ENCODE measurements at regions not wholly inside any gene's neighbourhood (a gene's known extent, or its start where the extent isn't known, plus 50 kb on each side); places are given as distances from the start of the nearest gene placed in this dataset.

DNA sequence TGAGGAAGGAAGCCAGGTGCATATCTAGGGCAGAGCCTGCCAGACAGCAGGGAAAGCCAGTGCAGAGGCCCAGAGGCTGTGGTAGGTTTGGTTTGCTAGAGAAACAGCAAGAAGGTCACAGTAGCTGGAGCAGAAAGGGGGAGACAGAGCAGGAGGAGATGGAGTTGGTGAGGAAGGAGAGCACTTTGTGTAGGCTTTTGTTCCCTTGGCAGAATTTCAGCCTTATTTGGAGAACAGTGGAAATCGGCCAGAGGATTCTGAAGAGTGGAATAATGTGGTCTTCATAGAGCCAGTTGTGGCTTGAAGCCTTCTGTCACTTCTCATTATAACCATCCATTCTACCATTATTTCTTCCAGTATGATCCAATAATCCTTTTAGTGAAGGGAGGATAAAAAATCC is 212.9 kb upstream of the FAR2 start:
- H3K27me3 Mint-ChIP-seq = peaks cover 7% of the 10 kb centered on the region
- no peaks in the 10 kb centered on the region for H3K36me3 Mint-ChIP-seq
- H3K9me3 Mint-ChIP-seq = no peaks in the 10 kb centered on the region
- DNase-seq = no peak
- H3K4me3 Mint-ChIP-seq = no peak overlapping the region
- H3K4me1 Mint-ChIP-seq = no peaks in the 10 kb centered on the region
- H3K27ac Mint-ChIP-seq = no peak overlapping the region

DNA sequence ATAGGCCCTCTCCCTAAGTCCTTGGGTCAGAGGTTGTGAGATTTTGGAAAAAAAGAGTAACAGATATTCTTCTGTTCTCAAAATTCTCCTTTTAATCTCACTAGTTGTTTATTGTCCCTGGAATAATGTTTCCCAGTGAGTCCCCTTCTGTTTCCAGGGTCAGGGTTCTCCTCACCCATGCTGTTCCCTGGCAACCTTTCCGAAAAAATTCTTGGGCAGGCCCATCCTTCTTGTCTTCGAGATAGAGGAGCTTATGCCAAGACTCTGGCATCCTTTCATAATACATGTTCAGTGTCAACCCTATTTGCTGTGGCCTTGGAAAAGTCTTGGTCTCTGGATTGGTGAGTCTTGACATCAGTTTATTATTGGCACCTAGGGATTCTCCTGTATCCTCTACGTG is 212.4 kb upstream of the FAR2 start:
- Mint-ChIP-seq H3K36me3 (no peaks in the 10 kb centered on the region), H3K9me3 (no peaks in the 10 kb centered on the region), H3K27ac (no peak overlapping the region), H3K27me3 (peaks cover 7% of the 10 kb centered on the region), H3K4me3 (no peak overlapping the region), H3K4me1 (no peaks in the 10 kb centered on the region)
- DNase-seq = no peak

DNA sequence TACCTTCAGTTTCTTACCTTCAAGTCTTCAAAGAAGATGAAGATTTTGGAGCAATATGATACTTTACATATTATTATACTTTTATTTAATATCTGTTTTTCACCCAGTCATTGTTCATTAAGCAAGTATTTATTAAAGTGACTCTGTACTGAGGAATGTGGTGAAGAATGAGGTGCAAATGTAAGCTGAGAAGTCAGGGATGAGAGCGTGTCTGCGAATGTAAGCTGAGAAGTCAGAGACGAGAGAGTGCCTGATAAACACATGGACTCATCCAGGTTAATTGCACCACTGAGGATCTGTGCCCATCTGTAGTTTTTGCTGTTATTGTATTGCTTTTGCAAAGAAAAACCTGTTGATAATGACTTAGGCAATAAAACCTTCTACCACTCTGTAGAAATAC is 211.9 kb upstream of the FAR2 start:
- no peaks in the 10 kb centered on the region for H3K36me3 Mint-ChIP-seq
- no peak overlapping the region for H3K4me3 Mint-ChIP-seq
- no peak for DNase-seq
- no peaks in the 10 kb centered on the region for H3K9me3 Mint-ChIP-seq
- no peaks in the 10 kb centered on the region for H3K4me1 Mint-ChIP-seq
- no peak overlapping the region for H3K27ac Mint-ChIP-seq
- peaks cover 7% of the 10 kb centered on the region for H3K27me3 Mint-ChIP-seq

DNA sequence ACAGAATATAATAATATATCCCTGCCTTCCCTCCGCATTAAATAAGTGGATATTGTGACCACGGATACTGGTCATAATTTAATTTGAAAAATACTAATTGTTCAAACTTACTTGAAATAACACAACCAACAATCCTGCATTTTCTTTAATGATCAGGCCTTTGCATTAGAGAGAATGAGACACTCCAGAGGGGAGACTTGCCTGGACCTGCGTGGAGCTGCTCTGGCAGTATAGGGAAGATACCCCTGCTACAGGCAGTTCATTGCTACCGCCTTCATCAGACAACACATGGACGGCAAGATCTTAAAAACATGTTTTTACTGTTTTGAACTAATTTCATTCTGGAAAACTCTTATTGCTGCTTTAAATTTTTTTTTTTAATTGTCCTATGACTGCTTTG is 211.0 kb upstream of the FAR2 start:
- Mint-ChIP-seq H3K4me3 (no peak overlapping the region), H3K27me3 (peaks cover 7% of the 10 kb centered on the region), H3K27ac (no peak overlapping the region), H3K9me3 (no peaks in the 10 kb centered on the region), H3K4me1 (no peaks in the 10 kb centered on the region), H3K36me3 (no peaks in the 10 kb centered on the region)
- no peak for DNase-seq

DNA sequence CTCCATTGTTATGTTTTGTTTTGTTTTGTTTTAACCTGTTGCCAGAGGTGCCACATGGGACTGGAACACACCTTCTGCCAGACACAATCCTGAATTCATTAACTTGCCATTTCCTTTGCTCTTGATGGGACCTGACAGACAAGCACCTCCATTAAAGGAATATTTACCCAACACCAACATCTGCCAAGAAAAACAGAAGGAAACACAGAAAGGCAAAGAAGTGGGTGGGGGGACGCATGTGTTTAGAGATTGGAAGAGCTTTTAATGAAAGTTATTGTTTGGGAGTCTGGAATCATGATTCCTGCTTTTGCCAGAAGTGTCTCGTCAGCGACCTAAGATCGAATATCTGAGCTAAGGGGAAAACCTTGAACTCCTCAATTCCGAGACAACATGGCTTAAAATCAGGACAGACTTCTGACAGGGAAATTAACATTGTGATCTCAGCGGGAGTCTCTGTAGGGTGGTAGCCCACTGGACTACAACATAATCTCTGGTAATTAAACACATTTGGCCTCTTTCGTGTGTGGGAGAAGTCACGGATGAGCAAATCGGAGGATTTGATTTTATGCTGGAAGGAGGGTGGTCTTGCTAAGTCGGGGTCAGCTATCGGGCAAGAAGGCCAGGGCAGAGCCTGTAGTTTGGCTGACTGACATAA is 210.4 kb upstream of the FAR2 start:
- H3K27me3 Mint-ChIP-seq = peaks cover 7% of the 10 kb centered on the region
- H3K27ac Mint-ChIP-seq = no peak overlapping the region
- no peaks in the 10 kb centered on the region for H3K36me3 Mint-ChIP-seq
- no peak for DNase-seq
- no peak overlapping the region for H3K4me3 Mint-ChIP-seq
- H3K4me1 Mint-ChIP-seq = no peaks in the 10 kb centered on the region
- no peaks in the 10 kb centered on the region for H3K9me3 Mint-ChIP-seq

DNA sequence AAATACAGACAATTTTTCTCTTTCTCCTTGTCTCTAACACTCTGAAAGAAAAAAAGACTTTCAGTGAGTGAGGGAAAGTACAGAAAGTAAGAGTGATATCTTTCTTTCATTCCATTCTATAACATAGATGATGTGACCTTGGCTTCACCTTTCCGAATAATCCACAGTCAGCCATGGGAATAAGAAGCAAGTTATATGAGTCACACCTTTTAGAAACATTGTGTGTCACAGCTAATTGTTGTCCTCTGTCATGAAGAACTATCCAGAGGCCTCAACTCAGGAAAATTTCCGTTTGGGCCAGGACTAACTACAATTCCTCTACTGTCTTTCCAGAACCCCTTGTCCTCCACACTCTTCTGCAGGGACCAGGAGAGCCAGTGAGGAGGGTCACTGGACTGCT is 209.7 kb upstream of the FAR2 start:
- no peak for DNase-seq
- Mint-ChIP-seq H3K9me3 (no peaks in the 10 kb centered on the region), H3K36me3 (no peaks in the 10 kb centered on the region), H3K27ac (no peak overlapping the region), H3K4me1 (no peaks in the 10 kb centered on the region), H3K27me3 (peaks cover 7% of the 10 kb centered on the region), H3K4me3 (no peak overlapping the region)

DNA sequence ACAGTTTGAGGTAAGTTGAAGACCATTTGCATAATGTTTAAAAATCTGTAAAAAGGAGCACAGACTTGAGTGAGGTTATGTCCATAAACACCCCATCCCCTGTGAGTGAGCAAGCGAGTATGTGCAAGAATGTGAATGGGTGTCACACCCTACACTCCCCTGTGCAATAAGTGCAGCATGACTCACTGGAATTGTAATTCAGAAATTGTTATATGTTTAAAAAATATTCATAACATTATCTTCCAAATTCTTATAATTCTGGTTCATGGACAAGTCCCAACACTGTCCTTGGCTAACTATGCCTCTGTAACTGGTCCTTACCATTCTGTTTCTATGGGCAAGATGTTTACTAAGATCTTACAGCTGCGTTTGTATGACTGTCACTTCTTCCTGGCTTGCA is 207.8 kb upstream of the FAR2 start:
- Mint-ChIP-seq H3K4me3 (no peak overlapping the region), H3K27ac (no peak overlapping the region), H3K4me1 (no peaks in the 10 kb centered on the region), H3K27me3 (peaks cover 7% of the 10 kb centered on the region), H3K36me3 (no peaks in the 10 kb centered on the region), H3K9me3 (no peaks in the 10 kb centered on the region)
- no peak for DNase-seq

DNA sequence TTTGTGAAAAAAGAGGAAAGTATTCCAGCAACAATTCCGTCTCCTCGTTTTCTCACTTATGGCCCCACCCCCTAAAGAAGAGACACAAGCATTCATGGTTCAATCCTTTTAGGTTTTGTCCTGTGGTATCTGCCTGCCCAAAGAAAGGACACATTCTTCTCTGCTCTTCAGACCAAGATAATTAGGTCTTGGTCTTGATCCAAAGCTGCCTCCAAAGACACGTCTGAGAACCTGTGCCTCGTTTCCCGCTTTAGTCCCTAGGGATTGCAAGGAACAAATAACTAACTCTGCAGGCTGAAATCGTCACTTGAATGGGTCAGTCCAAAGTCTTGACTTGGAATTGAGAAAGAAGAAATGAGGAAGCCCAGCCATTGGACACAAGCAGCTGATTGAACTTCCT is 202.7 kb upstream of the FAR2 start:
- Mint-ChIP-seq H3K4me1 (no peaks in the 10 kb centered on the region), H3K36me3 (no peaks in the 10 kb centered on the region), H3K27me3 (no peaks in the 10 kb centered on the region)

DNA sequence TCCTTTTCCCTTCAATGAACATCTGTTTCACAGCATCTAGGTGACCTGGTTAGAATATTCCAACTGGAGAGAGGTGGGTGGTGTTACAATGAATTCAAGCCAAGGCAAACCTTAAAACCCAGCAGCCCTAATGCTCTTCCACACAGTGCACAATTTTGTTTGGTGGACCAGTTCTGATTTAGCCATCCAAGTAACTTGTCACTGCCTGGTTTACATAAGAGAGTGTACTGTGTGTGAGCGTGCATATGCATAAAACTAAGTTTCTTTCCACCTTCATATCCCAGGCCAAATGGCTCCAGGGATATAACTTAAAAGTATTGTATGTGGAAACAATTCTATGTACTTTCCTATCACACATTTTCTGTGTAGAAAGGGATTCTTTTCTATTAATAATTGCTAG is 200.4 kb upstream of the FAR2 start:
- no peak overlapping the region for H3K4me3 Mint-ChIP-seq
- H3K27me3 Mint-ChIP-seq = no peaks in the 10 kb centered on the region
- DNase-seq = no peak
- no peak overlapping the region for H3K27ac Mint-ChIP-seq
- H3K36me3 Mint-ChIP-seq = no peaks in the 10 kb centered on the region
- H3K4me1 Mint-ChIP-seq = no peaks in the 10 kb centered on the region
- no peaks in the 10 kb centered on the region for H3K9me3 Mint-ChIP-seq

More for the DNA sequence above, 202.7 kb upstream of the FAR2 start:
- no peak for DNase-seq
- H3K4me3 Mint-ChIP-seq = no peak overlapping the region
- H3K9me3 Mint-ChIP-seq = no peaks in the 10 kb centered on the region
- H3K27ac Mint-ChIP-seq = no peak overlapping the region

DNA sequence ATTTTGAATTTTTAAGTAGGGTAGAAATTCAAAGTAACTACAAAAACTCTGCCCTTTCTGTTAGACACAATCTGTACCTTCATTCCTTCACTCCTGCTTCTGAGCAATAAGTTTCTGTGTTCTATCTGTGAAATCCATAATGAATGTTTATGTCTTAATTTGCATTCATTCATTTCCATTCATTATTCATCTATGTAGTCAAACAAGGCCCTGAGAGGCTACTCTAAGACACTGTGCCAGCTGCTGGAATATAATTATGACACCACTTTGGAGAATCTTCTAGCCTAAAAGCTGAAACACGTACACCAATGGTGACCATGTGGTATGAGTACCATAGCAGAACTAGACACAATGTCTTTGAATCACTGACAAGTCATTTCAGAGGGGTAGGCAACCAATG is 199.9 kb upstream of the FAR2 start:
- H3K9me3 Mint-ChIP-seq = no peaks in the 10 kb centered on the region
- H3K4me3 Mint-ChIP-seq = no peak overlapping the region
- H3K4me1 Mint-ChIP-seq = no peaks in the 10 kb centered on the region
- H3K27ac Mint-ChIP-seq = no peak overlapping the region
- H3K27me3 Mint-ChIP-seq = no peaks in the 10 kb centered on the region
- no peaks in the 10 kb centered on the region for H3K36me3 Mint-ChIP-seq
- no peak for DNase-seq

DNA sequence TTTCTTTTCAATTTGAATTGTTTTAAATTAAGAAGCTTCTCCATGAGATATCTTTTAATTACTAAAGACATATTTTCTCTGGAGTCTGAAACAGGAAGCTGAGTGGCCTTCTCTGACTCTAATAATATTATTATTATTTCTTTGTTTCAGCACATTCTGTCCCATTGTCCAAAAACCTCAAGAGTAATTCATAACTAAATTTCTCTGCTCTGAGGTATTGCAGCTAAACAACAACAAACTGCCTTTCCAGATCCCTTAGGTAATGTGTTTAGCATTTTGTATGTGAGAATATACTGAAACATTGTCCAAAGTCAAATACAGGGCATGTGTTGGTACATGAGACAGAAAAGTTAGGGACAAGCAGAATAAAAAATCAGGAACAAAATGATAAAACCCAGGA is 199.0 kb upstream of the FAR2 start:
- Mint-ChIP-seq H3K9me3 (no peaks in the 10 kb centered on the region), H3K36me3 (no peaks in the 10 kb centered on the region), H3K27me3 (no peaks in the 10 kb centered on the region), H3K27ac (no peak overlapping the region), H3K4me3 (no peak overlapping the region), H3K4me1 (no peaks in the 10 kb centered on the region)
- no peak for DNase-seq

DNA sequence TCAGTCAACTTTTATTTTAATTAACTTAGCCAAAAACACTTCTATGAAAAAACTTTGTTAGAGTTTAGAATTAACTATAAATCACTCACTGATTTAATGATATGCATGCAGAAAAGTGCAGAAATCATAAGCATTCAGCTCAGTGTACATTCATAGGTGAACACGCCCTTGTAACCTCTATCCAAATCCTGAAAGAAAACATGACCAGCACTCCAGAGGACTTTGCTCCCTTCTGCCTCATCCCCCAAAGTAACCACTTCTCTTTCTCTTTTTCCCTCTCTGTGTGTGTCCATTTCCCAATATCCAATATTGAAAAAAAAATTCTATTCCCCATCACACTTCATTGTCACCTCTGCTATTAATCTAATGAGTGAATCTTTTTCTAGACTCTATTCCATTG is 197.1 kb upstream of the FAR2 start:
- no peak for DNase-seq
- H3K36me3 Mint-ChIP-seq = no peaks in the 10 kb centered on the region
- no peak overlapping the region for H3K27ac Mint-ChIP-seq
- H3K27me3 Mint-ChIP-seq = no peaks in the 10 kb centered on the region
- H3K9me3 Mint-ChIP-seq = no peaks in the 10 kb centered on the region
- no peaks in the 10 kb centered on the region for H3K4me1 Mint-ChIP-seq
- no peak overlapping the region for H3K4me3 Mint-ChIP-seq

DNA sequence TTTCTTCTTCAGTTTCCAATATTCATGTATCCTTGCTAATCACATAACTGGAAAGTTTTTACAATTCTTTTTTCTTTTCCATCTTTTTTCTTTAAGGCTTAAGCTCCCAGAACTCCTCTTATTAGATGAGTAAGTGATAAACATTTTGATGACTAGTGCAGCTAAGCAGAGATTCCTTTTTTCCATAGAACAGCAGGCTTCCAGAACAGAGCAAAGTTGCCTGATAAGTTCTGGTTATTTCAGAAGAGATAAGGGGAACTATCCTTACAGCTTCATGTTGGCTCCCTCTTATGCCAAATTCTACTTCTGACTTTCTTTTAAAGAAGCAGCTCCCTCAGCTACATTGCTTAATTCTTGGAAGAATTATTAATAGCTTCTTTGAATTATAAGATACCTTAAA is 194.7 kb upstream of the FAR2 start:
- H3K9me3 Mint-ChIP-seq = no peaks in the 10 kb centered on the region
- H3K4me1 Mint-ChIP-seq = no peaks in the 10 kb centered on the region
- H3K27ac Mint-ChIP-seq = no peak overlapping the region
- no peaks in the 10 kb centered on the region for H3K36me3 Mint-ChIP-seq
- H3K27me3 Mint-ChIP-seq = peaks cover 7% of the 10 kb centered on the region
- no peak overlapping the region for H3K4me3 Mint-ChIP-seq
- no peak for DNase-seq

DNA sequence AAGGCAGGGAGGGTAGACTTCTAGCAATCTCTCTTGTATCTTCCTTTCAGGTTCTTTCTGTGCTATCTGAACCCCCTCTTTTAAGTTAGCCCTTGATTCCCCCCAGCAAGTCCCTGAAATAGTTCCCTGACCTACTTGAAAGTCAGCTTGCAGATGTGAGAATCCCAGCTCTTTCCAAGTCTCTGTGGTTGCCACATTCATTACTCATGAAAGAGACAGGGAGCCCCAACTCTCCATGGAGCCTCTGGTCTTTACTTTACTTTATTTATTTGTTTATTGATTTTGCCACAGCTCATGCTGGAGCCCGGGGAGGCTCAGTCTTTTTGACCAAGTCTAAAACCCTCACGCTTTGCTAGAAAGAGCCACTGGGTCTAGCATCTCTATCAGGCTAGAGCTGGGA is 193.6 kb upstream of the FAR2 start:
- Mint-ChIP-seq H3K4me3 (no peak overlapping the region), H3K9me3 (no peaks in the 10 kb centered on the region), H3K27me3 (peaks cover 7% of the 10 kb centered on the region), H3K4me1 (no peaks in the 10 kb centered on the region), H3K36me3 (no peaks in the 10 kb centered on the region), H3K27ac (no peak overlapping the region)
- DNase-seq = no peak

DNA sequence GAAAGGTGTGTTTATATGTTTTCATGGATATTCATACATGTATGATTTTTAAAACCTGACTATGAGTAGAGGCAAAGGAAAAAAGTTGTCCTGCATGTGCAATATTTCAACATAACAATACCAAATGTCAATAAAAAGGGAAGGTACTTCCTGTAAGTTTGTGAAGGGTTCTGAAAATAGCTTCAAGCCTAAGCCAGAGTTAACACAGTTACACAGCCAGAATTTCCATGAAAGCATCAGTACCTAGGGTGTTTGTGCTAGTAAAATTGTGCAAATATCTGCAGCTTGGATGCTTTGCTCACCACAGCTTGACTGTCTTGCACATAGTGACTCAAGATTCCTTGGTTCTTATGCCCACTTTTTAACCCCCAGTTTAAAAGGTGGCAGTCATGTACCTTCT is 193.1 kb upstream of the FAR2 start:
- Mint-ChIP-seq H3K27ac (no peak overlapping the region), H3K27me3 (peaks cover 7% of the 10 kb centered on the region), H3K36me3 (no peaks in the 10 kb centered on the region), H3K4me3 (no peak overlapping the region), H3K9me3 (no peaks in the 10 kb centered on the region), H3K4me1 (no peaks in the 10 kb centered on the region)
- no peak for DNase-seq

DNA sequence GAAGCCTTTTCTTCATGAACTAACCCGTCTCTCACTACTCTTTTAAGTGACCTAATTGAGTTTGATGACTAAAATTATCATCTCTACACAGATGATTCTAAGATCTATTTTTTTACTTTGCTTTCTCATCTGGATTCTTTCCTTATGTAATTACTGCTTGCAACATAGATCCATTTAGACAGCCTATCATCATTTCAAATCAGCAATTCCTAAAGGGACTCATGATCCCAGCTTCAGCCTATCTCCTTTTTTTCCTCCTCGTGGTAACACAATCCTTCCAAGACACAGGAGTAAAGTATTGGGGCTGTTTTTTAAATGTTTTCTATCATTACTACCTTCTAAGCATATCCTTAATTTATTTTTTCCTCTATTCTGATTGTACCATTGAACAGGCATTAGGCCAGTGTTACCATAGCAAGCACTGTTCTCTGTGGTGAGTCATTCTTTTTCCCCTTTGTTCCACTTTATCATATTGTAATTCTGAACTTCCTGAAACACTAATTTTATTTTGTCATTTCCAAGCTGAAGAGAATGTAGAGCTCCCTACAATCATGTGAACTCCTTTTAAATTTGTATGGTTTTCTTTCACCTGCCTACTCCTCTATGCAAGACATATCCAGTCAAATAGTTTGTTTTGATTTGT is 190.4 kb upstream of the FAR2 start:
- Mint-ChIP-seq H3K27me3 (peaks cover 11% of the 10 kb centered on the region), H3K27ac (no peak overlapping the region), H3K36me3 (no peaks in the 10 kb centered on the region), H3K4me1 (no peaks in the 10 kb centered on the region), H3K4me3 (no peak overlapping the region), H3K9me3 (no peaks in the 10 kb centered on the region)
- no peak for DNase-seq
